Keratinocyte (primary cell): ENCODE measurements at regions not wholly inside any gene's neighbourhood (a gene's known extent, or its start where the extent isn't known, plus 50 kb on each side); places are given as distances from the start of the nearest gene placed in this dataset.

Source experiments
- CTCF ChIP-seq, 3 experiments: IDR thresholded peaks in 1 of 3; conservative IDR thresholded peaks in 1 of 3; optimal IDR thresholded peaks in 1 of 3; 2 replicates in 2 of 3; 3 replicates in 1 of 3; pipeline versions ENCODE3 to v1.5.1; 2011; ENCODE audit warnings: low read length in 3 of 3, mild to moderate bottlenecking in 3 of 3, moderate library complexity in 2 of 3, control low read depth in 1 of 3, inconsistent platforms in 1 of 3; ENCODE audit not compliant: insufficient read depth in 2 of 3; ENCODE audit errors: extremely low read depth in 1 of 3
- EZH2 ChIP-seq: IDR thresholded peaks from one replicate; pipeline ENCODE4 v1.6.1; 2012; ENCODE audit warnings: inconsistent platforms, mild to moderate bottlenecking, low read length, moderate library complexity

GRCh38 chr1:25140073-25140797 is 92.1 kb downstream of the SYF2 start:
- TF ChIP-seq CTCF (optimal IDR thresholded peaks at IDR 0.05 in 1 of 3, IDR thresholded peaks at IDR 0.05 in 1 of 3, conservative IDR thresholded peaks at IDR 0.05 in 1 of 3; ENCODE audit: extremely low read depth in 1 of 3, insufficient read depth in 2 of 3, low read length in 3 of 3): no peak
- TF ChIP-seq EZH2: no peak
